ENCODE measurements at regions not wholly inside any gene's neighbourhood (a gene's known extent, or its start where the extent isn't known, plus 50 kb on each side); places are given as distances from the start of the nearest gene placed in this dataset.
A peak's percentile ranks its signal among the peaks of the same experiment; 100 is the strongest.

- TF ChIP-seq CTCF (IDR thresholded peaks at IDR 0.05; ENCODE audit: low read length, missing control alignments), result no peak
- H3K4me3 ChIP-seq (replicated peaks; ENCODE audit: low read depth, low read length), result no peak overlapping the region
- no peak for DNase-seq (ENCODE audit: low read depth)
Observed at GRCh38 chr6:149132336-149132735, 185.2 kb upstream of the TAB2 start.

DNA sequence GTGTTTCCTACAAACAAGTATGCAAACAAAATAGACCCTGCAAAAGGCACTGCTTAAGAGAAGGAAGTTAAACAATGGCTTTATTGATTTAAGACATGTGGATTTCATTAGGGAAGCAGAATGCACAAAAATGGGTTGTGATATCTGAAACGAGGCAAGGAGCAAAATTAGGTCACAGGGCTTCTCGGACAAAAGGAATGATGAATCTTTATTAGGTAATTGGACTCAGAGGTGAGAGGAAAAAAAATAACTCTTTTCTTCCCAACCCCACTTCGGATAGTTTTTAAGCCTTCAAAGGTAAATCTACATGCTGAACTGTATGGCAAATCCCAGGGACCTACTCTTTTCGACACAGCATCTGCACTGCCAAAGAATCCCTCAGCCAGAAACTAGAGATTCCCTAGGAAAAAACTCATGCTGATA lies 183.0 kb upstream of the TAB2 start:
- no peak for TF ChIP-seq CTCF (IDR thresholded peaks at IDR 0.05; ENCODE audit: low read length, missing control alignments)
- peak; percentile 35 for DNase-seq (ENCODE audit: low read depth)
- H3K4me3 ChIP-seq (replicated peaks; ENCODE audit: low read depth, low read length), result no peak overlapping the region

DNA sequence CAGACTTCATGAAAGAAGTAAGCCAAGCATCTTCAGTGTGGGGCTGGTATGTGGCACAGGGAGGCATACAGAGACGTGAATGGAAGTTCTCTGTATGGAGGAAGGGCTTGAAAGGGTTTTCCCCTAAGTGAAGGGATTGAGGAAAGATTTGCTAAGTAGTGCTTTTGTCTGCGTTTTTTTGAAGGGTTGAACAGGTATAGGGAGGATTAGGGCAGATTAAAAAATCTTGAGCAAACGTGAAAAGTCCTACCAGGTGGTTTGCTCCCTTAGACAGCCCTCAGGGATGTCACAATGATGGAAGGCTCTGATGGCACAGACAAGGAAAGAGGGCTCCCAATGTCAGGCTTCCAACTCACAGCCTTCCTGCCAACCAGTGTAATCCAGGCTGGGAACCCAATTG lies 181.7 kb upstream of the TAB2 start:
- DNase-seq (ENCODE audit: low read depth), result no peak
- H3K4me3 ChIP-seq (replicated peaks; ENCODE audit: low read depth, low read length), result no peak overlapping the region
- TF ChIP-seq CTCF (IDR thresholded peaks at IDR 0.05; ENCODE audit: low read length, missing control alignments), result no peak

DNA sequence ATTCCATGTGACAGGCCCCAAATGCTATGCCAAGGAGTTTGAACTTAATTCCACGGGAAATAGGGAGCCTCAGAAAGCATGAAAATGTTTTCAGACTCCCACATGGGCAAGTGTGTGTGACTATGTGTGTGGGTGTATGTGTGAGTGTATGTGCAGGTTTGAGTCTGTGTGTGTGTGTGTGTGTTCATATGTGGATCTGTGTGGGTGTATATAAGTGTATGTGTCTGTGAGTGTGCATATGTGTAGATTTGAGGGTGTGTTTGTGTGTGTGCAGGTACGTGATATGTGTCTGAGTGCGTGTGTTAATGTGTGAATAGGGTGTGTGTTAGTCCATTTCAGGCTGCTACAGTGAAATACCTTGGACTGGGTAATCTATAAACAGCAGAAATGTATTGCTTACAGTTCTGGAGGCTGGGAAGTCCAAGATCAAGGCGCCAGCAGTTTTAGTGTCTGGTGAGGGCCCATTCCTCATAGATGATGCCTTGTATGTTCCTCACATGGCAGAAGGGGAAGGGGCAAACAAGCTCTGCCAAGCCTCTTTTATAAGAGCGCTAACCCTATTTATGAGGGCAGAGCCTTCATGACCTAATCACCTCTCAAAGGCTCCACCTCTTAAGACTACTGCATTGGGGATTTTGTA lies 181.1 kb upstream of the TAB2 start:
- H3K4me3 ChIP-seq (replicated peaks; ENCODE audit: low read depth, low read length), result no peak overlapping the region
- no peak for TF ChIP-seq CTCF (IDR thresholded peaks at IDR 0.05; ENCODE audit: low read length, missing control alignments)
- no peak for DNase-seq (ENCODE audit: low read depth)

GRCh38 chr6:149136913-149137286 lies 180.6 kb upstream of the TAB2 start:
- DNase-seq (ENCODE audit: low read depth), result no peak
- TF ChIP-seq CTCF (IDR thresholded peaks at IDR 0.05; ENCODE audit: low read length, missing control alignments), result no peak

DNA sequence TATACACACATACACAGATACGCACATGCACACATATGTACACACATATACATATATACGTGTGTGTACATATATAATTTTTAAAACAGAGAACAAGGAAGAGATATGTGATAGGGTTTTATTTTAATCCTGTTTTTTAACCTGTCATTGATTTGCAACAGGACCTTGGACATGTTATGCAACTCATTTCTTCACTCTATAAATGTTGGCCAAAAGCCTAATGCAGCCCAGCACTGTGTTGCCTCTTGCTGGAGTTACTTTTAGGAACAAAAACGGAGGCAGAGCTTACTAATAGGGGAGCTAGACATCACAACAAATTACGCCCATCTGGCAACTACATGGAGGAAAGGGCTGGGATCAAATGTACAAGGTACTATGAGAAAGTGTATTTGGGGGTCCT lies 179.9 kb upstream of the TAB2 start:
- TF ChIP-seq CTCF (IDR thresholded peaks at IDR 0.05; ENCODE audit: low read length, missing control alignments), result no peak
- no peak overlapping the region for H3K4me3 ChIP-seq (replicated peaks; ENCODE audit: low read depth, low read length)
- peak; percentile 58 for DNase-seq (ENCODE audit: low read depth)

More at GRCh38 chr6:149136913-149137286, 180.6 kb upstream of the TAB2 start:
- no peak overlapping the region for H3K4me3 ChIP-seq (replicated peaks; ENCODE audit: low read depth, low read length)

DNA sequence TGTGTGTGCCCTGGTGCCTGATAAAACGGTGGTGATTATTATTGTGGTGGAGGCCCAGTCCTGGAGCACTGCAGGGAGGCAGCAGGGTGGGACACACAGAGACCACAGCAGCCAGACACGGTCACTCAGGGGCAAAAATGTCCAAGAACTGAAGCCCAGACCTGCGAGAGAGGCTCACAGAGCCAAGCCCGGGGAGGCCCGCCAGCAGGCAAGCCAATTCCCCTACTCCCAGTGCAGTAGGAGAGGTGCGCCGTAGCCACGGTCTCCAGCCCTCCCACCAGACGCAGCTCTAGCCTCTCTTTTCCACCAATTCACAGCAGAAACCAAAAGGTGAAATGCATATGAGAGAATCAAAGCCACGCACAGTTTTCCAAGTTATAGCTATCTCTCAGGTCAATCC lies 179.4 kb upstream of the TAB2 start:
- no peak for DNase-seq (ENCODE audit: low read depth)
- H3K4me3 ChIP-seq (replicated peaks; ENCODE audit: low read depth, low read length), result no peak overlapping the region
- TF ChIP-seq CTCF (IDR thresholded peaks at IDR 0.05; ENCODE audit: low read length, missing control alignments), result no peak
